ENCODE measurements at regions not wholly inside any gene's neighbourhood (a gene's known extent, or its start where the extent isn't known, plus 50 kb on each side); places are given as distances from the start of the nearest gene placed in this dataset.

DNA sequence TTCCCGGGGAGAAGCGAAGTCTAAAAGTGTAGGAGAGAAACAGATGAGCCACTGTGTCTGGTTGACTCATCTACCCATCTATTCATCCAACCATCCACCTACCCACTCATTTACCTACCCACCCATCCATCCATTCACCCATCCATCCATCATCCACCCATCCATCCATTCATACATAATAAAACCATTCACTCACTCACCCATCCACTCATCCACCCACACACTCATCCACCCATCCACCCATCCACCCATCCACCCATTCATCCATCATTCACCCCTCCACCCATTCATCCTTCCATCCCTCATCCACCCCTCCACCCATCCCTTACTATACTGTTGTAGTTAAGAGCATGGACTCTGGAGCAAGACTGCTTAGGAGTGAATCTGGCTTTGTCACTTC, 136.4 kb upstream of the ATP2B2 start:
- Histone ChIP-seq H3K9ac (no peak overlapping the region), H3K27me3 (ENCODE audit: insufficient read depth) (no peaks in the 10 kb centered on the region), H3K27ac (ENCODE audit: low read depth in 2 of 2, low read length in 1 of 2) (no peak overlapping the region), H3K36me3 (replicated peaks in 1 of 2; ENCODE audit: control insufficient read depth in 1 of 2, insufficient read depth in 2 of 2, low read length in 1 of 2) (no peaks in the 10 kb centered on the region), H3K79me2 (ENCODE audit: insufficient read depth) (no peaks in the 10 kb centered on the region), H3K9me2 (no peaks in the 10 kb centered on the region), H3K9me3 (no peaks in the 10 kb centered on the region), H3K4me2 (no peak overlapping the region), H4K20me1 (ENCODE audit: insufficient read depth) (no peaks in the 10 kb centered on the region), H3K4me3 (ENCODE audit: low read depth in 2 of 2, low read length in 1 of 2) (no peak overlapping the region), H2AFZ (ENCODE audit: low read depth) (no peak overlapping the region), H3K4me1 (ENCODE audit: control insufficient read depth in 1 of 2, insufficient read depth in 2 of 2, low read depth in 1 of 2, low read length in 1 of 2) (no peaks in the 10 kb centered on the region), H3F3A (replicated peaks; ENCODE audit: insufficient read depth) (no peaks in the 10 kb centered on the region)
- TF ChIP-seq NFIC (IDR thresholded peaks at IDR 0.05; ENCODE audit: borderline replicate concordance) = no peak
- TF ChIP-seq IRF3 (IDR thresholded peaks at IDR 0.05; ENCODE audit: low read depth, low read length) = no peak
- no peak for TF ChIP-seq JUND (IDR thresholded peaks at IDR 0.05)
- TF ChIP-seq CTCF (IDR thresholded peaks at IDR 0.05) = no peak
- TF ChIP-seq RFX5 (IDR thresholded peaks at IDR 0.05; ENCODE audit: low read length) = no peak
- no peak for TF ChIP-seq POLR2AphosphoS5 (IDR thresholded peaks at IDR 0.05; ENCODE audit: low read depth, low read length)
- TF ChIP-seq, protein P1, sequence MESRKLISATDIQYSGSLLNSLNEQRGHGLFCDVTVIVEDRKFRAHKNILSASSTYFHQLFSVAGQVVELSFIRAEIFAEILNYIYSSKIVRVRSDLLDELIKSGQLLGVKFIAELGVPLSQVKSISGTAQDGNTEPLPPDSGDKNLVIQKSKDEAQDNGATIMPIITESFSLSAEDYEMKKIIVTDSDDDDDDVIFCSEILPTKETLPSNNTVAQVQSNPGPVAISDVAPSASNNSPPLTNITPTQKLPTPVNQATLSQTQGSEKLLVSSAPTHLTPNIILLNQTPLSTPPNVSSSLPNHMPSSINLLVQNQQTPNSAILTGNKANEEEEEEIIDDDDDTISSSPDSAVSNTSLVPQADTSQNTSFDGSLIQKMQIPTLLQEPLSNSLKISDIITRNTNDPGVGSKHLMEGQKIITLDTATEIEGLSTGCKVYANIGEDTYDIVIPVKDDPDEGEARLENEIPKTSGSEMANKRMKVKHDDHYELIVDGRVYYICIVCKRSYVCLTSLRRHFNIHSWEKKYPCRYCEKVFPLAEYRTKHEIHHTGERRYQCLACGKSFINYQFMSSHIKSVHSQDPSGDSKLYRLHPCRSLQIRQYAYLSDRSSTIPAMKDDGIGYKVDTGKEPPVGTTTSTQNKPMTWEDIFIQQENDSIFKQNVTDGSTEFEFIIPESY (IDR thresholded peaks at IDR 0.05; ENCODE audit: borderline replicate concordance, low read depth) = no peak
- no peak for TF ChIP-seq FOSL2 (IDR thresholded peaks at IDR 0.05; ENCODE audit: borderline replicate concordance, low read depth)
- TF ChIP-seq FOXJ3 (CRISPR knock-in tag; IDR thresholded peaks at IDR 0.05) = no peak
- no peak for TF ChIP-seq REST (IDR thresholded peaks at IDR 0.05; ENCODE audit: low read depth, low read length)
- TF ChIP-seq TEAD4 (IDR thresholded peaks at IDR 0.05; ENCODE audit: borderline replicate concordance, insufficient read depth) = no peak
- no peak for TF ChIP-seq CHD2 (IDR thresholded peaks at IDR 0.05; ENCODE audit: low read length, partially characterized antibody)
- ChIA-PET CTCF (interaction anchor here (1.3 kb wide), 1 partner anchor 298 kb away, joined by 3 read pairs; no protein-coding TSS in a partner anchor), POLR2A (no interaction called here)
- no peak for DNase-seq
- WGBS (ENCODE audit: low lambda C conversion rate) = 50% methylated on average over 2 of the region's 2 CpGs
